DMS53 treated with DMSO at 0.1 percent for 48 hours (cell line): ENCODE measurements at regions not wholly inside any gene's neighbourhood (a gene's known extent, or its start where the extent isn't known, plus 50 kb on each side); places are given as distances from the start of the nearest gene placed in this dataset.
"Not testable (repeated sequence)": the region's sequence is repeated elsewhere in the genome, so short reads cannot be mapped to it uniquely, and the experiment has no call there.

ENCODE experiments used
- DNase-seq: peaks from one replicate; lab custom pipeline; 2025; ENCODE audit not compliant: unreplicated experiment; lab: John Stamatoyannopoulos, UW

GRCh38 chr13:70338609-70339008 lies 230.4 kb upstream of the KLHL1 start:
- no peak for DNase-seq

- DNase-seq: no peak
These were observed 228.6 kb upstream of the KLHL1 start for GRCh38 chr13:70336866-70337265.

GRCh38 chr13:70333752-70334151 lies 225.5 kb upstream of the KLHL1 start:
- no peak for DNase-seq

GRCh38 chr13:70330697-70331361 lies 222.6 kb upstream of the KLHL1 start:
- no peak for DNase-seq

- no peak for DNase-seq
These were observed 216.3 kb upstream of the KLHL1 start for GRCh38 chr13:70324519-70324918.

- DNase-seq: no peak
These were observed 202.9 kb upstream of the KLHL1 start for GRCh38 chr13:70311191-70311590.

GRCh38 chr13:70310396-70311119 lies 202.3 kb upstream of the KLHL1 start:
- DNase-seq: peak; percentile 22

- DNase-seq: no peak
These were observed 189.0 kb upstream of the KLHL1 start for GRCh38 chr13:70297189-70297616.

- DNase-seq: no peak
These were observed 176.1 kb upstream of the KLHL1 start for GRCh38 chr13:70284371-70284770.

GRCh38 chr13:70275841-70276240 lies 167.6 kb upstream of the KLHL1 start:
- DNase-seq: no peak

GRCh38 chr13:70255406-70255991 lies 147.2 kb upstream of the KLHL1 start:
- DNase-seq: no peak

GRCh38 chr13:70253834-70254233 lies 145.6 kb upstream of the KLHL1 start:
- peak; percentile 44 for DNase-seq

GRCh38 chr13:70253411-70253810 lies 145.2 kb upstream of the KLHL1 start:
- no peak for DNase-seq

- DNase-seq: peak; percentile 72
These were observed 141.2 kb upstream of the KLHL1 start for GRCh38 chr13:70249332-70250064.

GRCh38 chr13:70237131-70237530 lies 128.9 kb upstream of the KLHL1 start:
- DNase-seq: no peak

GRCh38 chr13:70235565-70235964 lies 127.3 kb upstream of the KLHL1 start:
- no peak for DNase-seq

GRCh38 chr13:70223911-70224310 lies 115.7 kb upstream of the KLHL1 start:
- DNase-seq: no peak

GRCh38 chr13:70222926-70223325 lies 114.7 kb upstream of the KLHL1 start:
- no peak for DNase-seq

- no peak for DNase-seq
These were observed 110.4 kb upstream of the KLHL1 start for GRCh38 chr13:70218618-70219017.

- not testable (repeated sequence) for DNase-seq
These were observed 100.7 kb upstream of the KLHL1 start for GRCh38 chr13:70208968-70209367.

GRCh38 chr13:70206671-70207070 lies 98.4 kb upstream of the KLHL1 start:
- DNase-seq: no peak
